IMR-90 (cell line): ENCODE measurements at regions not wholly inside any gene's neighbourhood (a gene's known extent, or its start where the extent isn't known, plus 50 kb on each side); places are given as distances from the start of the nearest gene placed in this dataset.

ENCODE experiments used
- ATAC-seq: fragments of 200-7000 bp; cut with Tn5 transposase; 2 replicates; pipeline ENCODE4 v1.9.1; 2020; ENCODE audit warnings: low read depth, mild to moderate bottlenecking, moderate library complexity
- BruUV-seq: library from RNA; stranded (reverse); fragments of 400-500 nt; replicated peaks from 2 replicates; lab custom pipeline; 2021; lab: Mats Ljungman, UMichigan
- CTCF ChIA-PET: fragments of 300-600 bp; formaldehyde crosslinking; extraction: SDS; loops from one replicate; lab custom pipeline; 2021; ENCODE audit warnings: antibody characterized with exemption; lab: Yijun Ruan, JAX
- POLR2A ChIA-PET: fragments of 300-600 bp; sonication (Branson Sonifier 250); formaldehyde crosslinking; loops from one replicate; lab custom pipeline; 2022; ENCODE audit warnings: antibody characterized with exemption; ENCODE audit not compliant: unreplicated experiment; lab: Charles Lee
- DNase-seq: peaks from one replicate; pipeline ENCODE4 v3.0.0; 2013
- H2AFZ ChIP-seq: replicated peaks from 2 replicates; pipeline ENCODE3; 2013; ENCODE audit warnings: low read length, mild to moderate bottlenecking; ENCODE audit not compliant: poor library complexity
- H2AK5ac ChIP-seq: 2 replicates; pipeline ENCODE4 v1.6.1; 2013; ENCODE audit warnings: low read depth, low read length, inconsistent platforms
- H2AK9ac ChIP-seq: replicated peaks from 2 replicates; pipeline ENCODE3; 2013; ENCODE audit warnings: mild to moderate bottlenecking, low read depth, low read length, moderate library complexity; ENCODE audit not compliant: poor library complexity
- H2BK120ac ChIP-seq: 2 replicates; pipeline ENCODE4 v1.6.1; 2013; ENCODE audit warnings: low read depth, low read length, inconsistent platforms
- H2BK15ac ChIP-seq: 3 replicates; pipeline ENCODE4 v1.6.1; 2013; ENCODE audit warnings: low read depth, low read length, inconsistent platforms
- H2BK20ac ChIP-seq: 2 replicates; pipeline ENCODE4 v1.6.1; 2013; ENCODE audit warnings: low read depth, mild to moderate bottlenecking, inconsistent platforms, low read length, moderate library complexity
- H2BK5ac ChIP-seq: 2 replicates; pipeline ENCODE4 v1.6.1; 2013; ENCODE audit warnings: mild to moderate bottlenecking, low read depth, low read length, inconsistent platforms; ENCODE audit not compliant: poor library complexity, severe bottlenecking
- H3K14ac ChIP-seq: replicated peaks from 2 replicates; pipeline ENCODE4 v1.6.1; 2013; ENCODE audit warnings: low read depth, low read length, inconsistent platforms
- H3K18ac ChIP-seq: 2 replicates; pipeline ENCODE4 v1.6.1; 2013; ENCODE audit warnings: low read depth, low read length, control low read depth
- H3K23ac ChIP-seq: 2 replicates; pipeline ENCODE4 v1.6.1; 2013; ENCODE audit warnings: low read depth, low read length, inconsistent platforms
- H3K27ac ChIP-seq: 2 replicates; pipeline ENCODE4 v1.5.1; 2013; ENCODE audit warnings: mild to moderate bottlenecking, control low read depth, low read length; ENCODE audit not compliant: insufficient read depth
- H3K27me3 ChIP-seq: 2 replicates; pipeline ENCODE4 v1.6.1; 2013; ENCODE audit warnings: low read length; ENCODE audit not compliant: control insufficient read depth, insufficient read depth
- H3K36me3 ChIP-seq: 2 replicates; pipeline ENCODE4 v1.6.1; 2013; ENCODE audit warnings: low read length, mixed read lengths; ENCODE audit not compliant: control insufficient read depth, insufficient read depth
- H3K4ac ChIP-seq: 2 replicates; pipeline ENCODE4 v1.6.1; 2013; ENCODE audit warnings: low read depth, low read length, inconsistent platforms
- H3K4me1 ChIP-seq: 2 replicates; pipeline ENCODE4 v1.6.1; 2013; ENCODE audit warnings: low read length, mixed read lengths; ENCODE audit not compliant: control insufficient read depth, insufficient read depth
- H3K4me2 ChIP-seq: 2 replicates; pipeline ENCODE4 v1.6.1; 2013; ENCODE audit warnings: low read depth, mild to moderate bottlenecking, control low read depth, low read length, moderate library complexity
- H3K4me3 ChIP-seq: 2 replicates; pipeline ENCODE4 v1.5.1; 2013; ENCODE audit warnings: low read depth, mild to moderate bottlenecking, control low read depth, low read length, moderate library complexity; ENCODE audit not compliant: insufficient read depth
- H3K56ac ChIP-seq: 2 replicates; pipeline ENCODE4 v1.6.1; 2013; ENCODE audit warnings: low read length, inconsistent platforms; ENCODE audit not compliant: insufficient read depth; ENCODE audit errors: extremely low read depth
- H3K79me1 ChIP-seq, 2 experiments: 2 replicates each; pipeline ENCODE4 v1.6.1; 2013; ENCODE audit warnings: low read length in 2 of 2, inconsistent platforms in 1 of 2, low read depth in 1 of 2
- H3K9ac ChIP-seq: 2 replicates; pipeline ENCODE4 v1.6.1; 2013; ENCODE audit warnings: low read depth, low read length, control low read depth
- H3K9me1 ChIP-seq: 2 replicates; pipeline ENCODE4 v1.6.1; 2013; ENCODE audit warnings: low read length, inconsistent platforms; ENCODE audit not compliant: insufficient read depth
- H3K9me3 ChIP-seq: 2 replicates; pipeline ENCODE4 v1.6.1; 2013; ENCODE audit warnings: low read length; ENCODE audit not compliant: control insufficient read depth, insufficient read depth
- H4K20me1 ChIP-seq: 2 replicates; pipeline ENCODE4 v1.6.1; 2013; ENCODE audit warnings: low read length, inconsistent platforms; ENCODE audit not compliant: insufficient read depth
- H4K5ac ChIP-seq: 2 replicates; pipeline ENCODE4 v1.6.1; 2013; ENCODE audit warnings: mild to moderate bottlenecking, low read depth, low read length, control low read depth
- H4K8ac ChIP-seq, 2 experiments: 2 replicates each; pipeline ENCODE4 v1.6.1; 2013; ENCODE audit warnings: low read depth in 2 of 2, low read length in 2 of 2, control low read depth in 1 of 2, inconsistent platforms in 1 of 2
- H4K91ac ChIP-seq: 2 replicates; pipeline ENCODE4 v1.6.1; 2013; ENCODE audit warnings: low read depth, low read length, inconsistent platforms; ENCODE audit not compliant: insufficient read depth
- CEBPB ChIP-seq: IDR thresholded peaks from 2 replicates; pipeline ENCODE4 v1.6.1; 2012; ENCODE audit warnings: low read depth, low read length, improper control_type of control experiment
- CHD1 ChIP-seq: IDR thresholded peaks from 2 replicates; pipeline ENCODE4 v1.6.1; 2012; ENCODE audit warnings: low read depth, low read length, improper control_type of control experiment
- FOS ChIP-seq: fragments of 150-350 bp; IDR thresholded peaks from 2 replicates; pipeline ENCODE4 v1.6.1; 2016; ENCODE audit warnings: low read depth, low read length
- RAD21 ChIP-seq: IDR thresholded peaks from 2 replicates; pipeline ENCODE4 v1.6.1; 2012; ENCODE audit warnings: low read length, improper control_type of control experiment
- RCOR1 ChIP-seq: IDR thresholded peaks from 2 replicates; pipeline ENCODE4 v1.6.1; 2012; ENCODE audit warnings: mild to moderate bottlenecking, low read length, improper control_type of control experiment; ENCODE audit not compliant: insufficient replicate concordance
- WGBS, 2 experiments: methylation state at CpG; one replicate each; pipeline versions ENCODE4 v1.1.5 to v1.1.7; 2013; ENCODE audit warnings: missing lambda C conversion rate in 2 of 2; ENCODE audit not compliant: insufficient read length in 1 of 2; ENCODE audit errors: extremely low coverage in 2 of 2; 5-methylcytosine and 5-hydroxymethylcytosine counted together
- dilution Hi-C: fragments of 300-500 bp; cut with HindIII; formaldehyde crosslinking; loops from one replicate; pipeline ENCODE4 v1.14.3; 2018; ENCODE audit warnings: low sequenced_read_pairs; ENCODE audit not compliant: unreplicated experiment
- in situ Hi-C: fragments of 300-500 bp; cut with MboI; formaldehyde crosslinking; loops from 3 replicates; pipeline ENCODE4 v1.14.3; 2019; ENCODE audit warnings: low sequenced_read_pairs, inconsistent platforms, mixed read lengths
- intact Hi-C: fragments of 100-400 bp; cut with micrococcal nuclease; formaldehyde crosslinking; loops from 2 replicates; pipeline ENCODE4 v1.10.0; 2022

- Histone ChIP-seq H4K8ac (no peak overlapping the region), H2BK15ac (no peak overlapping the region), H3K9ac (no peak overlapping the region), H2AK5ac (no peak overlapping the region), H3K9me3 (no peaks in the 10 kb centered on the region), H2BK20ac (no peak overlapping the region), H4K91ac (no peak overlapping the region), H3K36me3 (no peaks in the 10 kb centered on the region), H3K27me3 (peaks cover 33% of the 10 kb centered on the region), H3K27ac (no peak overlapping the region), H3K4me2 (no peak overlapping the region), H3K4me3 (no peak overlapping the region), H2BK120ac (no peak overlapping the region), H3K14ac (no peak overlapping the region), H2BK5ac (no peak overlapping the region), H3K9me1 (no peaks in the 10 kb centered on the region), H3K4me1 (peaks cover 3% of the 10 kb centered on the region; the same call in 1 of the 2 replicates), H3K4ac (no peak overlapping the region), H4K20me1 (no peaks in the 10 kb centered on the region), H3K56ac (no peak overlapping the region), H2AFZ (no peak overlapping the region), H2AK9ac (no peak overlapping the region), H3K79me1 (no peaks in the 10 kb centered on the region), H3K23ac (no peak overlapping the region), H4K5ac (no peak overlapping the region), H3K18ac (no peak overlapping the region)
- TF ChIP-seq CHD1: no peak
- no peak for TF ChIP-seq FOS
- no peak for TF ChIP-seq RCOR1
- TF ChIP-seq CEBPB: no peak
- no peak for TF ChIP-seq RAD21
- DNase-seq (no peak), ATAC-seq (no peak)
- 65% methylated on average over 4 of the region's 4 CpGs; no CpG with 5 or more reads in 1 of the 2 experiments for WGBS, 2 experiments
- in situ Hi-C loops: no loop called here
- ChIA-PET CTCF (no interaction called here), POLR2A (no interaction called here)
- no TSS peak for BruUV-seq
- intact Hi-C loops: no loop called here
- dilution Hi-C loops: no loop called here
These were observed 56.2 kb upstream of the GDF10 start for GRCh38 chr10:47243791-47244190.
